B cell (primary cell): ENCODE measurements at regions not wholly inside any gene's neighbourhood (a gene's known extent, or its start where the extent isn't known, plus 50 kb on each side); places are given as distances from the start of the nearest gene placed in this dataset.

ENCODE experiments used
- EZH2 ChIP-seq: IDR thresholded peaks from 2 replicates; pipeline ENCODE4 v1.6.1; 2012; ENCODE audit warnings: borderline replicate concordance, low read depth, mild to moderate bottlenecking, moderate library complexity, low read length; ENCODE audit not compliant: insufficient read depth, poor library complexity, severe bottlenecking
- TF ChIP-seq, protein P1 (sequence below): fragments of 200-600 bp; IDR thresholded peaks from one replicate; pipeline ENCODE4 v1.8.0; 2022; ENCODE audit warnings: antibody characterized with exemption, mild to moderate bottlenecking

GRCh38 chr12:100692502-100692901, 102.1 kb upstream of the ANO4 start:
- TF ChIP-seq, protein P1, sequence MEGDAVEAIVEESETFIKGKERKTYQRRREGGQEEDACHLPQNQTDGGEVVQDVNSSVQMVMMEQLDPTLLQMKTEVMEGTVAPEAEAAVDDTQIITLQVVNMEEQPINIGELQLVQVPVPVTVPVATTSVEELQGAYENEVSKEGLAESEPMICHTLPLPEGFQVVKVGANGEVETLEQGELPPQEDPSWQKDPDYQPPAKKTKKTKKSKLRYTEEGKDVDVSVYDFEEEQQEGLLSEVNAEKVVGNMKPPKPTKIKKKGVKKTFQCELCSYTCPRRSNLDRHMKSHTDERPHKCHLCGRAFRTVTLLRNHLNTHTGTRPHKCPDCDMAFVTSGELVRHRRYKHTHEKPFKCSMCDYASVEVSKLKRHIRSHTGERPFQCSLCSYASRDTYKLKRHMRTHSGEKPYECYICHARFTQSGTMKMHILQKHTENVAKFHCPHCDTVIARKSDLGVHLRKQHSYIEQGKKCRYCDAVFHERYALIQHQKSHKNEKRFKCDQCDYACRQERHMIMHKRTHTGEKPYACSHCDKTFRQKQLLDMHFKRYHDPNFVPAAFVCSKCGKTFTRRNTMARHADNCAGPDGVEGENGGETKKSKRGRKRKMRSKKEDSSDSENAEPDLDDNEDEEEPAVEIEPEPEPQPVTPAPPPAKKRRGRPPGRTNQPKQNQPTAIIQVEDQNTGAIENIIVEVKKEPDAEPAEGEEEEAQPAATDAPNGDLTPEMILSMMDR, result no peak
- TF ChIP-seq EZH2, result no peak
